NB4 (cell line): ENCODE measurements at regions not wholly inside any gene's neighbourhood (a gene's known extent, or its start where the extent isn't known, plus 50 kb on each side); places are given as distances from the start of the nearest gene placed in this dataset.

Experiments used
- DNase-seq: peaks from one replicate; pipeline ENCODE4 v3.0.0; 2010; ENCODE audit warnings: low read depth
- H3K4me3 ChIP-seq: one replicate; pipeline ENCODE4 v1.5.1; 2011; ENCODE audit warnings: mild to moderate bottlenecking, low read depth, low read length, moderate library complexity
- MYC ChIP-seq: IDR thresholded peaks from 2 replicates; pipeline ENCODE4 v1.6.1; 2011; ENCODE audit warnings: low read depth, low read length
- POLR2A ChIP-seq: IDR thresholded peaks from 2 replicates; pipeline ENCODE4 v1.6.1; 2011; ENCODE audit warnings: mild to moderate bottlenecking; ENCODE audit not compliant: insufficient read length; ENCODE audit errors: extremely low read depth
- TF ChIP-seq, protein P1 (sequence below): IDR thresholded peaks from 2 replicates; pipeline ENCODE4 v1.6.1; 2011; ENCODE audit warnings: low read depth, low read length
- TF ChIP-seq, protein P2 (sequence below): IDR thresholded peaks from one replicate; pipeline ENCODE4 v1.5.1; 2012; ENCODE audit warnings: low read depth, low read length

- TF ChIP-seq, protein P1, sequence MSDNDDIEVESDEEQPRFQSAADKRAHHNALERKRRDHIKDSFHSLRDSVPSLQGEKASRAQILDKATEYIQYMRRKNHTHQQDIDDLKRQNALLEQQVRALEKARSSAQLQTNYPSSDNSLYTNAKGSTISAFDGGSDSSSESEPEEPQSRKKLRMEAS = no peak
- TF ChIP-seq, protein P2, sequence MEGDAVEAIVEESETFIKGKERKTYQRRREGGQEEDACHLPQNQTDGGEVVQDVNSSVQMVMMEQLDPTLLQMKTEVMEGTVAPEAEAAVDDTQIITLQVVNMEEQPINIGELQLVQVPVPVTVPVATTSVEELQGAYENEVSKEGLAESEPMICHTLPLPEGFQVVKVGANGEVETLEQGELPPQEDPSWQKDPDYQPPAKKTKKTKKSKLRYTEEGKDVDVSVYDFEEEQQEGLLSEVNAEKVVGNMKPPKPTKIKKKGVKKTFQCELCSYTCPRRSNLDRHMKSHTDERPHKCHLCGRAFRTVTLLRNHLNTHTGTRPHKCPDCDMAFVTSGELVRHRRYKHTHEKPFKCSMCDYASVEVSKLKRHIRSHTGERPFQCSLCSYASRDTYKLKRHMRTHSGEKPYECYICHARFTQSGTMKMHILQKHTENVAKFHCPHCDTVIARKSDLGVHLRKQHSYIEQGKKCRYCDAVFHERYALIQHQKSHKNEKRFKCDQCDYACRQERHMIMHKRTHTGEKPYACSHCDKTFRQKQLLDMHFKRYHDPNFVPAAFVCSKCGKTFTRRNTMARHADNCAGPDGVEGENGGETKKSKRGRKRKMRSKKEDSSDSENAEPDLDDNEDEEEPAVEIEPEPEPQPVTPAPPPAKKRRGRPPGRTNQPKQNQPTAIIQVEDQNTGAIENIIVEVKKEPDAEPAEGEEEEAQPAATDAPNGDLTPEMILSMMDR = no peak
- TF ChIP-seq POLR2A (no peak), MYC (no peak)
- no peak for DNase-seq
- H3K4me3 ChIP-seq = no peak overlapping the region
Measured at GRCh38 chr2:129791712-129792111, 187.8 kb upstream of the RAB6C start.

- H3K4me3 ChIP-seq = no peak overlapping the region
- DNase-seq = no peak
- TF ChIP-seq POLR2A (no peak), MYC (no peak)
- TF ChIP-seq, protein P2 = no peak
- TF ChIP-seq, protein P1 = no peak
Measured at GRCh38 chr2:129793431-129793902, 186.0 kb upstream of the RAB6C start.

- TF ChIP-seq MYC = no peak
- TF ChIP-seq POLR2A = no peak
- TF ChIP-seq, protein P2 = no peak
- TF ChIP-seq, protein P1 = no peak
- DNase-seq = no peak
- no peak overlapping the region for H3K4me3 ChIP-seq
Measured at GRCh38 chr2:129794116-129794515, 185.3 kb upstream of the RAB6C start.

GRCh38 chr2:129794540-129794939 lies 184.9 kb upstream of the RAB6C start:
- TF ChIP-seq, protein P1 = no peak
- TF ChIP-seq POLR2A (no peak), MYC (no peak)
- TF ChIP-seq, protein P2 = no peak
- H3K4me3 ChIP-seq = no peak overlapping the region
- no peak for DNase-seq

- TF ChIP-seq POLR2A = no peak
- TF ChIP-seq, protein P2 = no peak
- TF ChIP-seq, protein P1 = no peak
- DNase-seq = no peak
- H3K4me3 ChIP-seq = no peak overlapping the region
Measured at GRCh38 chr2:129796225-129796624, 183.2 kb upstream of the RAB6C start.

DNA sequence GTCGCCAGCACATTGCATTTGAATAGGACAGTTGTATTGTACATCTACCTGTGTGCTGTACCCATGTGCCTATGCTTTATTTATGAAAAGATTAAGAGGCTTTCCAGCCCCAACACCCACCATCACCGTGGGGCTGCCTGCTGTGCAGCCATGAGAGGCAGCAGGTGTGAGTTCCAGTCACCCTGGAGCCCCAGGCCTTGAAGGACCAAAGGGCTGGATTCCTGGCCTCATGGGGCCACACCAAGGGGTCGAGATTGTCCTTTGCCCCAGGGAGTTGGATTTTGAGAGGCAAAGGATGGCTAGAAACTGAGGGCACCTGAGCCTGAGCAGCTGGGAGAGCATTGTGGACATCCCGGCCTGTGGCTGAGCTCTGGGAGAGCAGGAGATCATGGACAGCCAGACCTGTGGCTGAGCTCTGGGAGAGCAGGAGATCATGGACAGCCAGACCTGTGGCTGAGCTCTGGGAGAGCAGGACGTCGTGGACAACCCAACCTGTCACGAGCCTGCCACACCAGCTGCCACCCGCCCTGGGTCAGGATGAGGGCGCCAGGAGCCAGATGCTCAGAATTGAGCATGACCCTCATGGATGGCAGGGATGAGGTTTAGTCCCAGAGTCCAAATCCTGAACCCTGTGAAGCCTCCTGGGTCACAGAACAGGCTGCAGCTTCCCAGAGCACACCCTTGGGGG lies 182.5 kb upstream of the RAB6C start:
- TF ChIP-seq, protein P2 = no peak
- DNase-seq = no peak
- H3K4me3 ChIP-seq = no peak overlapping the region
